MG63 (cell line): ENCODE measurements at regions not wholly inside any gene's neighbourhood (a gene's known extent, or its start where the extent isn't known, plus 50 kb on each side); places are given as distances from the start of the nearest gene placed in this dataset.
A peak's percentile ranks its signal among the peaks of the same experiment; 100 is the strongest.

Source experiments
- DNase-seq: peaks from one replicate; pipeline ENCODE4 v3.0.0-alpha.2; 2020
- H3K27me3 ChIP-seq: fragments of 250-450 bp; sonication (Bioruptor Pico); 2 replicates; pipeline ENCODE4 v1.5.1; 2020; ENCODE audit warnings: mild to moderate bottlenecking, moderate library complexity
- H3K36me3 ChIP-seq: fragments of 250-450 bp; sonication (Bioruptor Pico); 2 replicates; pipeline ENCODE4 v1.5.1; 2020; ENCODE audit warnings: mild to moderate bottlenecking, moderate library complexity
- H3K4me3 ChIP-seq: fragments of 250-450 bp; sonication (Bioruptor Pico); 2 replicates; pipeline ENCODE4 v1.5.1; 2020; ENCODE audit warnings: mild to moderate bottlenecking, moderate library complexity
- H3K9me3 ChIP-seq: fragments of 250-450 bp; sonication (Bioruptor Pico); 2 replicates; pipeline ENCODE4 v1.5.1; 2020; ENCODE audit warnings: mild to moderate bottlenecking, moderate library complexity

DNA sequence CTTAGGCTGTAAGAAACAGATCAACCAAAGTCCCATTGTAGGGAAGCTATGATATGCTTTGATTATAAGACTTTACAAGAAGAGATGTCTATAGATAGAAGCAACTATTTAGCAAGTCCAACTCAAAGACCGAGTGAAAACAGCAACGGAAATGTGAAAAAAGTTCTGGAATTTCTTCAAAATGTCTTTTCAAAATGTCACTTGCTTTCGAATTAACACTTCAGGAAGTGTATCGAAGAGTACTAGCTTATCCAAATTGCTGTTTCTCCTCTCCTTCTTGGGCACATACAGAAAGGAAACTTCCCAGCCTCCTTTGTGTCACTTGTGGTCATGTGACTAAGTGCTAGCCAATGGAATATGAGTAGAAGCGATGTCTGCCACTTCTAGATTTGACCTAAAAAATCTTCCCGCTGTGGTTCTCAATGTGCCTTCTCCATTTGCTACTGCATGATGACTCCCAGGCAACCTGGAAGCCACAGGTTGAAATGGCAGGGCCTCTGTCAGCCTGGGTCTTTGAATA is 89.9 kb downstream of the TSEN15 start:
- Histone ChIP-seq H3K36me3 (no peaks in the 10 kb centered on the region), H3K9me3 (0 out of 2 replicates have a peak, but pooled peaks cover 4% of the 10 kb centered on the region), H3K27me3 (no peaks in the 10 kb centered on the region), H3K4me3 (no peak overlapping the region)
- no peak for DNase-seq

DNA sequence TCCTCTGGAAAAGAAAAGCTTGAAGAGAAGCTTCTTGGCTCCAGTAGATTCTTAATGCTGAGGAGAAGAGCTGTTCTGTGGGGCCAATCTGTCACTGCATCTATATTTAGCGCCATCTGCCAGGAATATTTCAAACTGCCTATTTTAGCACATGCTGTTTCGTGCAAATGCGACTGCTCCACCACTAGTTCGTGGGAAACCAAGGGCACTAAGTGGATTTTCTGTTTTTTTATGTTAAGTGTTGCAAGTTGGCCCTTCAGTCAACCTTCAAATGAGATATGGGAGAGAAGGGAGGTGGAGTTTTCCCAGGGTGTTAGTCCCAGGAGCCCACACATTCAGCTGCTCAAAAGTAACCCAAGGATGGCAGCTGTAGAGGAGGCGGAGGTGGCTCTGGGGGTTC is 91.9 kb downstream of the TSEN15 start:
- DNase-seq = no peak
- no peak overlapping the region for H3K4me3 ChIP-seq
- H3K27me3 ChIP-seq = no peaks in the 10 kb centered on the region
- no peaks in the 10 kb centered on the region for H3K9me3 ChIP-seq
- H3K36me3 ChIP-seq = no peaks in the 10 kb centered on the region

DNA sequence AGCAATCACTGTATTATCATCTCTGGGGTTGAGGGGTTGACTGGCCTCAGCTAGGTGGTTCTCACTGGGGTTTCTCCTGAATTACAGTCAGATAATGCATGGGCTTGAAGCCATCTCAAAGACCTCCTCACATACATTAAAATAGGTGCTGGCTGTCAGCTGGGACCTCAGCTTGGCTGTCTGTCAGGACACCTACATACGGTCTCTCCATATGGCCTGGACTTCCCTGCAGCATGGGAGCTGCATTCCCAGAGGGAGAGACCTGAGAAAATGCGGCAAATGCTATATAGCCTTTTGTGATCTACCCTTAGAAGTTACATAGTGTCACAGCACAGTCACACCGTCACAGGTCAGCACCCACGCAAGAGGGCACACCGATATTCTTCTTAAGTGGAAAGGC is 93.6 kb downstream of the TSEN15 start:
- Histone ChIP-seq H3K36me3 (no peaks in the 10 kb centered on the region), H3K9me3 (no peaks in the 10 kb centered on the region), H3K4me3 (no peak overlapping the region), H3K27me3 (no peaks in the 10 kb centered on the region)
- no peak for DNase-seq

DNA sequence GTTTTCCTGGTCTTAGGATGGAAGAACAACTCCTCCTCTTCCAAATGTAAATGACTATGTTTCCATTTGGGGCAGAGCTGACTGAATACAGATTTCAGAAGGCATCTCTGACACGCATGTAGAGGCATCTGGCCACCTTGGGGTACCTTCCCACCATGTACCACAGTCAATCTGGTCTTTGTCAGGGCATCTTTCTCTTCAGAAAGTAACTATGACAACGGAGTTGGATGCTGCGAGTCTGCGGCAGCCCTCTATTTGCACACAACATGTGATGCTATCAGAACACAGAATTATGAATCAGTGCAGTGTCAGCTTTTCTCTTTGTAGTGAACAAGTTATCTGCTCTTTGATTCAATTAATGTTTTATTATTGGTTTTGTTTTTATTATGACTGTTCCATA is 94.7 kb downstream of the TSEN15 start:
- Histone ChIP-seq H3K9me3 (no peaks in the 10 kb centered on the region), H3K36me3 (no peaks in the 10 kb centered on the region), H3K4me3 (no peak overlapping the region), H3K27me3 (no peaks in the 10 kb centered on the region)
- no peak for DNase-seq

DNA sequence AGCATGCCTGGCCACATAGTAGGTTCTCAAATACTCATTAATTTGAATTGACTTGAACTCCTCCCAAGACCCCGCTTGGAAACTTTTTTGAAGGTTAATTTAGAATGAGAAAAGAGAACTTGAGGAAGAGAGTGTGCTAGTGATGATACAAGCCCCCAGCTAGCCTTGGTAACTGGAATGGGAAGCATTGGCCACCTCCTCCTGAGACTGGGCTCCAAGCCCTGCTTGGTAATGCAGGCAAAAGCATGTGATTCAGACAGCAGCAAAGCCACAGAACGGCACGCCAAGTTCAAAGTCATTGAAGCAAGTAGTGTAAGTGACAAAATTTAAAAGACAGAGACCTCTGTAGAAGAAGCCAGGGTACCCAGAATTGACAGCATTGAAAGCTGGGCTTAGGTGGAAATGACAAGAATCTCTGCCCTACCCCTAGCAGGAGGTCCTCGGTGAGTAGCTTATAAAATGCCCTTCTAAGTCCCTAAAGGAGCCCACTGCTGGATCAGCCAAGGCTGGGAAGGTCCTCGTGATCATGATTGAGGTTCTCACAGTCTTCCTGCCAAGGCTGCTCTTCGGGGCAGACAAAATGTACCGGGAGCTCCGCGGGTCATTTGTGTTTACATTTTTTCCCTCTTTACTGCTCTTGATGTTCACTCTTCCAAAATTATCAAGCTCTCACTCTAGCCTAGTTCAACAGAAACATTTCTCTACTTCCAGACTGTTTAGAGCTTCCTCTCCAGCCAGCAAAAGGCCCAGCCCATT is 99.4 kb downstream of the TSEN15 start:
- Histone ChIP-seq H3K9me3 (peaks cover 3% of the 10 kb centered on the region; the same call in 1 of the 2 replicates), H3K4me3 (no peak overlapping the region), H3K36me3 (no peaks in the 10 kb centered on the region), H3K27me3 (no peaks in the 10 kb centered on the region)
- peak; percentile 93 for DNase-seq

DNA sequence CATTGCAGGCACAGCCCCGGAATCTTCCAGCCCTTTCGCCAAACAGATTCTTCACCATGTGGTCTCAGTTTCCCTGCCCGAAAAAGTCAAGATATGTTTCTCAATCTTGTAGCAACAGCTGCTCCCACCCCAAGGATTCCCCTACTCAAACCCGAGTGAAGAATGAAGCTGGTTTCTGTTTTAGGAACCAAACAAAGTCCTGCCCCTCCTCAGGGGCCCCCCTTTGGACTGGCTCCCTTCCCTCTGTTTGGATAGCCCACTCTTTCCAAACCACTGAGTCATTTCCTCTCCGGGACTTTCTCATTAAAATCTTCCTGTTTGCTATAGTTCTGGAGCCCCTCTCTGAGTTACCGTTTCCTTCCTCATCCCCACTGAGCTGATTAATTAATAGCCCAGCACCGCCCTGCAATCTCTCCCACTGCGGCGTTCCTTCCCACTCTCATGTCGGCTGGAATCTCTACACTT is 100.9 kb downstream of the TSEN15 start:
- Histone ChIP-seq H3K4me3 (peak overlapping the region; percentile 10), H3K27me3 (no peaks in the 10 kb centered on the region), H3K36me3 (no peaks in the 10 kb centered on the region), H3K9me3 (peaks cover 3% of the 10 kb centered on the region; the same call in 1 of the 2 replicates)
- peak; percentile 20 for DNase-seq

DNA sequence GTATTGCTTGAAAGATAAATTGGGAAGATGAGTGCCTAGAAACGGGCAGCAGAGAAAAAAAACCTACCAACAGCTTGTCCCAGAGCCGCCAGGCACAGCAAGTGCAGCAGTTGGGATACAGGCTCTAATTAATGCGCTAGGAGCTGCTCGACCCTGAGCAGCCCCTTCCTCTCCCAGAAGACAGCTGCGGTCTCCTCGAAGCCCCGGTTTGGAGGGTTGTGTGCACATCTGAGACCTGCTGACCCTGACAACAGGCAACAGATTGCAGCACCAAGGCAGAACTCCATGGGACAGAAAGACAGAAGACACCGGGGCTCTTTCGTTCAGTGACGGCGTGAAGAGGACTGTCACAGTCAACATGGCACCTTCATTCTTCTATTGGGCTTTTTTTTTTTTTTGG is 101.4 kb downstream of the TSEN15 start:
- H3K9me3 ChIP-seq = peaks cover 3% of the 10 kb centered on the region; the same call in 1 of the 2 replicates
- H3K4me3 ChIP-seq = peak overlapping the region; percentile 10
- no peak for DNase-seq
- H3K27me3 ChIP-seq = no peaks in the 10 kb centered on the region
- no peaks in the 10 kb centered on the region for H3K36me3 ChIP-seq

DNA sequence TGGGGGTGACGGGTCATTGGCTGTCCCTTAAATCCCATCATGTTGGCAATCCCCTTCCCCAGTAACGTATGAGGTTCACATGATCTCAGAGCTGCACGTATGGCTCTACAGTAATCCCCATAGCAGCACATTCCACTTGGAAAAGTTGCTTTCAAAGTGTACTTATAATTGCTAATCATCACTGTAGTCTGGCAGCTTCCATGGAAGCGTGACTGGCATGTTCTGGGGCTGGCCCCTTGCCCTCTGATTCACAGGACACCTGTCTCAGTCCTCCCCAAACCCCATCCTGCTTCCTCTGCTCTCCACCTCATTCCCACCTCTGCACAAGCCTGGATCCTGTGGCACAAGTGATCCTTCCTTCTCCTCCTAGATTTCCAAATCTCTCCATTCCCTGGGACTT is 102.2 kb downstream of the TSEN15 start:
- no peaks in the 10 kb centered on the region for H3K36me3 ChIP-seq
- H3K27me3 ChIP-seq = no peaks in the 10 kb centered on the region
- DNase-seq = no peak
- peaks cover 3% of the 10 kb centered on the region; the same call in 1 of the 2 replicates for H3K9me3 ChIP-seq
- no peak overlapping the region for H3K4me3 ChIP-seq

DNA sequence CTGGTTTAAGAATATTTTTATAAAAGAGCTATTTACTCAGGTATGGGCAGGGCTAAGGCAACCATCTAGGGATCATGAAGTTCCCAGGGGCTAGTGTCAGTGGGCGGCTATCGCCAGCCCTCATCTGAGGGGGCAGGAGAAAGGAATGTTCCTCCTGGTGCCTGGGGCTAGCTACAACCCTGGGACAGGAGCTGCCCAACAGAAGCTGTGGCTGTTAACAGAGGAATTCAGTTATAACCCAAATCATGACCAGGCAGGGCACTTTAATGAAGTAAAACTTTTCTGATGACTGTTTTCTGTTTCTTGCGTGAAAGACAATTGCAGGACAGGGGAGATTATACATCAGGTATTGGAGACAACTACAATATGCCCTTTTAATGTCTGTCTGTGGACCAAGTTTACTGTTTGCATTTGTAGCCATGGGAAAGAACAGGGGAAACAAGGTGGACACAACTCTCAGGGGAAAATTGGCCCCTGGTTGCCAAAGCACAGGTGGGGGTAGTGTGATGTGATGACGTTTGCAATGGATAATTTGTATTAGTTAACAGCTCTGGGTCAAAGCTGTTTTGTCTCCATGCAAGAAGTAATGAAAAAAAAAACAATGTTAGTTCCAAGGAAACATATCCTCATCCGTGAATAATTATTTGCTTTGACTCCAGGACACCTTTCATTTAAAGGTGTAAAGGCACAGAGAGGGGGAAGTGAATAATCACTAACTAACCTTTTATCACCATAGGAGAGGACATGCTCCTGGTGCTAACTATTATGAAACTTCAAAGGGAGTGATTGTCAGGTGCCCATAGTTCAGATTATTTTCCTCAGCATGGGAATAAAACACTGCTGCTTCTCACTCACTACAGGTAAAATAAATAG is 105.2 kb downstream of the TSEN15 start:
- Histone ChIP-seq H3K4me3 (no peak overlapping the region), H3K27me3 (no peaks in the 10 kb centered on the region), H3K9me3 (peaks cover 7% of the 10 kb centered on the region), H3K36me3 (no peaks in the 10 kb centered on the region)
- no peak for DNase-seq

DNA sequence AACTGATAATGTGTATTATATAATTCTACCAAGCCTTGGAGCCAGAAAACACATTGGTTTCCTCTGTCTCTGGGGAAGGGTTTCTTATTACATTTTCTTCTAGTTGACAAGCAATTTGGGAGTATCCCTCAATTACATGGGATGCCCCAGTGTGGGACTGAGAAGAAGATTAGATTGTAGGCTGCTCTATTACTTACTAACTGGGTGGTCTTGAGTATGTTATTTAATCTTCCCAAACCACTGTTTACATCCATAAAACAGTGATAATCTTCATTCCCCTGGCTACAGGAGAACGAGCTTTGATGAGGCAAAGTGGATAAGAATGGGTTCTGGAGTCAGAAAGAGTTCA is 105.8 kb downstream of the TSEN15 start:
- DNase-seq = no peak
- H3K4me3 ChIP-seq = no peak overlapping the region
- H3K36me3 ChIP-seq = no peaks in the 10 kb centered on the region
- no peaks in the 10 kb centered on the region for H3K27me3 ChIP-seq
- peaks cover 7% of the 10 kb centered on the region for H3K9me3 ChIP-seq

DNA sequence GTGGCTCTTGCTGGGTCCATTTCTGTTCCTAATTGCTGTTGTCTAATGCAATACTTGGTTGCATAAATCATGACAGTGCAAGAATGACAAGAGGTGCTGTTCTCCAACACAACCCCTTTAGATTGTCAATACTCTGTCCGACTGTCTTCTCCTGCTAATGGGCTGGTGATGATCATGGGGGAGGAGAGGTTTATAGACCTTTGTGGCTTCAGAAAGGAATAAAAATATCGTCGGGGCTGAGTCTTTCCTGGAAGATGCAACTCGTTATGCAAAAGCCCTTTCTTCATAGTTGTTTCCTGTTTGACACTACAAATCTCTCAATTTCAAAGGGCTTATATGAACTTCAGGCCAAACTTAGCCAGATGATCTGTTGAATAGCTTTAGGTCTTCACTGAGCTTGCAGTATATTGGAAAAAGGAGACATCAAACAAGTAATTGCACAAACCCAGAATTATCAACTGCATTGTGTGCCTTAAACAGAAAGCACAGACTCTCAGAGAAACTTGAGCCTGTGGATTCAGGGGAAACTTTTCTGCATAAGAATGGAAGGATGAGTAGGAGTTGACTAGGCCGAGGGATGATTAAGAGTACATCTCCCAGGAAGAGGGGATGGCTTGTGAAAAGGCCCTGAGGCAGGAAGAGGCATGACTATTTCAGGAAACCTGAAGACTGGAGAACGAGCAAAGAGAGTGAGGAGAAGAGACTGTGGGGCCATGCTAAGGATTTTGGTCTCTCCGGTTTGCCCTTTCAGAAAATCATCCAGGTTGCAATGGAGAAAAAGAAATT is 107.6 kb downstream of the TSEN15 start:
- H3K9me3 ChIP-seq = peaks cover 7% of the 10 kb centered on the region
- no peaks in the 10 kb centered on the region for H3K27me3 ChIP-seq
- H3K36me3 ChIP-seq = no peaks in the 10 kb centered on the region
- no peak overlapping the region for H3K4me3 ChIP-seq
- no peak for DNase-seq

DNA sequence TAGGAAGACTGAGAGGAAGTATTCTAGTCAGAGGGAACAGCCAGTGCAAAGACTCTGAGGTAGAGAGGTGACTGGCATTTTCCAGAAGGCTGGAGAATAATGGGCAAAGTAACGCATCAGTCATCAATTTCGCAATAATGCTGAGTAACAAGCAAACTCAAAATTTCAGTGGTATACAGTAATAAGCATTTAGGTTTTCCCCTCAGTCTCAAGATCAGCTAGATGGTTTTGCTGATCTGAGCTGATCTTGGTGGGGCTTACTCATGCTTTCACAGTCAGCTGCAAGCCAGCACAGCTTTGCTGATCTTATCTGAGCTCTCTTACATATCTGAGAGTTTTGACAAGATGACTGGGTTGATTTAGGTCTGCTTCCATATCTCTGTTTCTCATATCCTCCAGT is 108.7 kb downstream of the TSEN15 start:
- H3K4me3 ChIP-seq = no peak overlapping the region
- no peaks in the 10 kb centered on the region for H3K36me3 ChIP-seq
- peaks cover 7% of the 10 kb centered on the region for H3K9me3 ChIP-seq
- no peaks in the 10 kb centered on the region for H3K27me3 ChIP-seq
- DNase-seq = no peak

DNA sequence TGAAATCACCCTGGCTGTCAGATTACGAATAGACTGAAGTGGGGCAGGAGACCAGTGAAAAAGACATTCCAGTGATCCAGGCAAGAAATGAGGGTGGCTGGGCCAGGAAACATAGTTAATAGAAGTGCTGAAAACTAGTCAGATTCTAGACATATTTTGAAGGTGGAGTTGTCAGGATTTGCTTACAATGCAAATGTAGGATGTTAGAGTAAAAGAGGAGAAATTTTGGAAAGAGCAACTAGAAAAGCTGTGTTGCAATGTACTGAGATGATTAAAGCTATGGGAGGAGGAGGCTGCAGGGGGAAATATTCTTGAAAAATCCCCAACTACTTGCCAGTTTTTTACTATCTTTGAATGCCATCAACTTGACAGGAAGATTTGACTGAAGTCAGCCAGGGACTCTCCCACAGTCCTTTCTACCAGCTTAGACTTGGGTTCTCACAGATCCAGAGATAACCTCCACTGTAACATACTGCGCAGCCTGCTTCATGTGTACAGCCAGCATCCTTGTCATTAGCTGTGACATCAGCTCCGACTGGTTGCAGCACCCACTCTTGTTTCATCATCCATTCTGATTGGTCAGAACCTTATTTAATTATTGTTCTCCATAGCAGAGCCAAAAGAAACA is 109.7 kb downstream of the TSEN15 start:
- peaks cover 4% of the 10 kb centered on the region for H3K9me3 ChIP-seq
- no peaks in the 10 kb centered on the region for H3K36me3 ChIP-seq
- H3K27me3 ChIP-seq = no peaks in the 10 kb centered on the region
- no peak overlapping the region for H3K4me3 ChIP-seq
- DNase-seq = no peak

DNA sequence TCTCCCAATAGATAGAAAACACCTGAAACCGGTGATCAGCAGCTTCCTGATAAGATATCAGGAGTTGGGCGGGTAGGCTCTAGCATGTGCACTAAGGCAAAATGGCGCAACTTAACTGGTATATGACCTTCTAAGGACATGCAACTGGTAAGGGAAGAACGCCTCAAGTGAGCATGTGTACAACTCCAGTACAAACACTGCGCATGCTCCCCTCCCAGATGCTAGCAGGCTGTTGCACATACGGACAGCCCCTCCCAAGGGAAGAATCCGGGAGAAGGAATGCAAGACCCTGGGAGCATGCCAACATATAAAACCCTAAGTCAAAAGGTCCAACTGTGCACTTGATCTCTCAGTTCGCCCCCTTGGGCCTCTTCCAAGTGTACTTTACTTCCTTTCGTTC is 110.8 kb downstream of the TSEN15 start:
- no peaks in the 10 kb centered on the region for H3K27me3 ChIP-seq
- H3K9me3 ChIP-seq = peaks cover 4% of the 10 kb centered on the region
- no peaks in the 10 kb centered on the region for H3K36me3 ChIP-seq
- no peak for DNase-seq
- no peak overlapping the region for H3K4me3 ChIP-seq

DNA sequence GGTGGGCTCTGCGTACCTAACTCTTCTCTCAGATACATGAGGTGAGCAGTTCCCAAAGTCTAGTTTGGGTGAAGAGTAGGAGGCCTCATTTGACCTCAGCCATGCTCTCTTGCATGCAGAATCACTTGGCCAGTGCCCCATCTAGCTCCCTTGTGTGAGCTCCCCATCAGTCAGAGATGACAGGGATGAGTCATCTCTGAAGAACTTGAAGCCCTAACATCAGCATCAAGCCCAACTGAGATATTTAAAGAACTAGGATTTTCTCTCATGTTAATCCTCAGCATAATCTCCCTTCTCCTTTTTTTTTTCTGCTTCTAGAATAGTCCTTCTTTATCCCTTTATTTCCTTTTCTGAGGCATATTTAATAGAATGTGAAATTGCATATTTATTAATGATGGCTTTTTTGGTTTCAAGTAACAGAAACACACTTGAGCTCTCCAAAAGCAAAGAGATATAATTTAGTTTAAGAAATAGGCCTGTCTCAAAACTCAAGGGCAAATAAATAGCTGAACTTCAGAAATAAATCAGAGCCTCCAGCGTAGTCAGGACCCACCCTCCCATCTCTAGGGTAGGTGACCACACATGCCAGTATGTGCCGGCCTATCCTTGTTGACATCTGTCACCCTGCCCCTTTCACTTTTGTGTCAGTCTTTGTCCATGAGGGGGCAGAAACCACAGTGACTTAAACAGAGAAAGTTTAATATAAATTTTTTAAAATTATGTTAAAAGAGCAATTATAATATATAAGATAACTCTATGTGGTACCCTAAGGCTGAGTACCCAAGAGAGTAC is 112.3 kb downstream of the TSEN15 start:
- Histone ChIP-seq H3K9me3 (peaks cover 4% of the 10 kb centered on the region), H3K27me3 (no peaks in the 10 kb centered on the region), H3K4me3 (no peak overlapping the region), H3K36me3 (no peaks in the 10 kb centered on the region)
- peak; percentile 78 for DNase-seq

DNA sequence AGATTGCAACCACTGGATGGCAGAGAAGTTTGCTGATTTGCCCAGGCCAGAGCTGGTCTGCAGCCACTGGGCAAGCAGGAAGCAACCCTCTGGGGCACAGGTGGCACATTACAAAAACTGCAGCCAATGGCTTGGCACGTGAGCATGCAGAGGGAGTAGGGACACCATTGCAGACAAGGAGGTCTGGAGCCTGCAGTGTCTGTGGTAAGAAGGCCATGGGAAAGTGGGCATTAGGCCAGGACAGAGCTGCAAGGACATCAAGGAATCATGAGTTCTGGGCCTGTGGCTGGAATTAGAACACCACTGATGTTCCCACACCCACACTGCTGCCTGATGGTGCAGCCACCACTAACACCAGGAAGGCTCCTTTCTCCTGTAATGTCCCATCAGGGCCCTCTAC is 113.0 kb downstream of the TSEN15 start:
- H3K27me3 ChIP-seq = no peaks in the 10 kb centered on the region
- no peak overlapping the region for H3K4me3 ChIP-seq
- no peak for DNase-seq

More for the DNA sequence above, 113.0 kb downstream of the TSEN15 start:
- Histone ChIP-seq H3K36me3 (no peaks in the 10 kb centered on the region), H3K9me3 (peaks cover 4% of the 10 kb centered on the region)
